ENCODE measurements at regions not wholly inside any gene's neighbourhood (a gene's known extent, or its start where the extent isn't known, plus 50 kb on each side); places are given as distances from the start of the nearest gene placed in this dataset.

DNA sequence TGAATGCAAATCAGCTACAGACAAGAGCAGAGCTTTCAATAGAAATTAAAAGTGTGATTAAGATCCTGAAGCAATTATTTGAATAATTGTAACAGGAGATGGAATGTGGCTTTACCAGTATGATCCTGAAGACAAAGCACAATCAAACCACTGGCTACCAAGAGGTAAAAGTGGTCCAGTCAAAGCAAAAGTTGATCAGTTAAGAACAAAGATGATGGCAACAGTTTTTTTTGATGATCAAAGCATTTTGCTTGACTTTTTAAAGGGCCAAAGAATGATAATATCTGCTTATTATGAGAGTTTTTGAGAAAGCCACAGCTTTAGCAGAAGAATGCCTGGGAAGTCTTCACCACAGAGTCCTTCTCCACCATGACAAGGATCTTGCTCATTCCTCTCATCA is 409.2 kb downstream of the CSNK1G3 start:
- intact Hi-C loops (cut with micrococcal nuclease), result no loop called here

More for the DNA sequence above, 409.2 kb downstream of the CSNK1G3 start:
- no peak for DNase-seq (ENCODE audit: low read depth, low spot score)
- Histone ChIP-seq H3K9me3 (ENCODE audit: control insufficient read depth in 1 of 2, insufficient read depth in 1 of 2, low read depth in 1 of 2, low read length in 2 of 2) (no peaks in the 10 kb centered on the region), H3K27me3 (ENCODE audit: insufficient read depth, low read length) (no peaks in the 10 kb centered on the region), H3K79me2 (ENCODE audit: insufficient read depth, low read length) (no peaks in the 10 kb centered on the region), H3K27ac (ENCODE audit: low read depth, low read length) (no peak overlapping the region), H3K9me2 (ENCODE audit: insufficient read depth) (no peaks in the 10 kb centered on the region), H3K9ac (ENCODE audit: low read length) (no peak overlapping the region), H3K4me3 (replicated peaks in 1 of 2; ENCODE audit: low read depth in 1 of 2, low read length in 2 of 2) (no peak overlapping the region), H3K4me2 (ENCODE audit: low read length) (no peak overlapping the region), H3K36me3 (ENCODE audit: control insufficient read depth in 1 of 2, insufficient read depth in 2 of 2, low read length in 2 of 2) (no peaks in the 10 kb centered on the region), H4K20me1 (ENCODE audit: insufficient read depth) (no peaks in the 10 kb centered on the region), H2AFZ (ENCODE audit: low read depth, low read length, poor library complexity, severe bottlenecking) (no peak overlapping the region), H3K4me1 (ENCODE audit: control insufficient read depth in 1 of 2, insufficient read depth in 2 of 2, low read length in 2 of 2) (peaks cover 3 to 18% of the 10 kb centered on the region in 2 experiments; a peak in 3 of 4 replicates)
- POLR2A ChIA-PET, result no interaction called here
- BruUV-seq (replicated peaks), result no TSS peak
- TF ChIP-seq SRF (IDR thresholded peaks at IDR 0.05; ENCODE audit: low read depth), result no peak
- no peak for TF ChIP-seq RAD21 (IDR thresholded peaks at IDR 0.05; ENCODE audit: low read depth)
- no peak for TF ChIP-seq EGR1 (IDR thresholded peaks at IDR 0.05; ENCODE audit: low read depth)
- TF ChIP-seq ZFX (IDR thresholded peaks at IDR 0.05), result no peak
- TF ChIP-seq CBX3 (IDR thresholded peaks at IDR 0.05; ENCODE audit: low read depth), result no peak
- TF ChIP-seq, protein P1, sequence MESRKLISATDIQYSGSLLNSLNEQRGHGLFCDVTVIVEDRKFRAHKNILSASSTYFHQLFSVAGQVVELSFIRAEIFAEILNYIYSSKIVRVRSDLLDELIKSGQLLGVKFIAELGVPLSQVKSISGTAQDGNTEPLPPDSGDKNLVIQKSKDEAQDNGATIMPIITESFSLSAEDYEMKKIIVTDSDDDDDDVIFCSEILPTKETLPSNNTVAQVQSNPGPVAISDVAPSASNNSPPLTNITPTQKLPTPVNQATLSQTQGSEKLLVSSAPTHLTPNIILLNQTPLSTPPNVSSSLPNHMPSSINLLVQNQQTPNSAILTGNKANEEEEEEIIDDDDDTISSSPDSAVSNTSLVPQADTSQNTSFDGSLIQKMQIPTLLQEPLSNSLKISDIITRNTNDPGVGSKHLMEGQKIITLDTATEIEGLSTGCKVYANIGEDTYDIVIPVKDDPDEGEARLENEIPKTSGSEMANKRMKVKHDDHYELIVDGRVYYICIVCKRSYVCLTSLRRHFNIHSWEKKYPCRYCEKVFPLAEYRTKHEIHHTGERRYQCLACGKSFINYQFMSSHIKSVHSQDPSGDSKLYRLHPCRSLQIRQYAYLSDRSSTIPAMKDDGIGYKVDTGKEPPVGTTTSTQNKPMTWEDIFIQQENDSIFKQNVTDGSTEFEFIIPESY (IDR thresholded peaks at IDR 0.05; ENCODE audit: extremely low read depth, insufficient replicate concordance, low read length), result no peak
- TF ChIP-seq EZH2 (IDR thresholded peaks at IDR 0.05), result no peak
- no peak for TF ChIP-seq YY1 (IDR thresholded peaks at IDR 0.05; ENCODE audit: extremely low read depth, insufficient replicate concordance, low read depth, low read length)
- no peak for TF ChIP-seq ZNF274 (IDR thresholded peaks at IDR 0.05; ENCODE audit: low read depth, low read length)
- no peak for TF ChIP-seq ATF3 (IDR thresholded peaks at IDR 0.05)
- TF ChIP-seq JUND (IDR thresholded peaks at IDR 0.05), result no peak
- TF ChIP-seq ELF1 (IDR thresholded peaks at IDR 0.05; ENCODE audit: borderline replicate concordance, low read depth), result no peak
- TF ChIP-seq POLR2AphosphoS5 (IDR thresholded peaks at IDR 0.05; ENCODE audit: low read depth, low read length), result no peak
- no peak for TF ChIP-seq CTCF (IDR thresholded peaks at IDR 0.05 in 2 of 3, conservative IDR thresholded peaks at IDR 0.05 in 1 of 3; ENCODE audit: borderline replicate concordance in 1 of 3, insufficient read depth in 1 of 3, low read depth in 2 of 3, low read length in 2 of 3)
- no peak for TF ChIP-seq SP1 (IDR thresholded peaks at IDR 0.05; ENCODE audit: low read depth)
- TF ChIP-seq, protein P2, sequence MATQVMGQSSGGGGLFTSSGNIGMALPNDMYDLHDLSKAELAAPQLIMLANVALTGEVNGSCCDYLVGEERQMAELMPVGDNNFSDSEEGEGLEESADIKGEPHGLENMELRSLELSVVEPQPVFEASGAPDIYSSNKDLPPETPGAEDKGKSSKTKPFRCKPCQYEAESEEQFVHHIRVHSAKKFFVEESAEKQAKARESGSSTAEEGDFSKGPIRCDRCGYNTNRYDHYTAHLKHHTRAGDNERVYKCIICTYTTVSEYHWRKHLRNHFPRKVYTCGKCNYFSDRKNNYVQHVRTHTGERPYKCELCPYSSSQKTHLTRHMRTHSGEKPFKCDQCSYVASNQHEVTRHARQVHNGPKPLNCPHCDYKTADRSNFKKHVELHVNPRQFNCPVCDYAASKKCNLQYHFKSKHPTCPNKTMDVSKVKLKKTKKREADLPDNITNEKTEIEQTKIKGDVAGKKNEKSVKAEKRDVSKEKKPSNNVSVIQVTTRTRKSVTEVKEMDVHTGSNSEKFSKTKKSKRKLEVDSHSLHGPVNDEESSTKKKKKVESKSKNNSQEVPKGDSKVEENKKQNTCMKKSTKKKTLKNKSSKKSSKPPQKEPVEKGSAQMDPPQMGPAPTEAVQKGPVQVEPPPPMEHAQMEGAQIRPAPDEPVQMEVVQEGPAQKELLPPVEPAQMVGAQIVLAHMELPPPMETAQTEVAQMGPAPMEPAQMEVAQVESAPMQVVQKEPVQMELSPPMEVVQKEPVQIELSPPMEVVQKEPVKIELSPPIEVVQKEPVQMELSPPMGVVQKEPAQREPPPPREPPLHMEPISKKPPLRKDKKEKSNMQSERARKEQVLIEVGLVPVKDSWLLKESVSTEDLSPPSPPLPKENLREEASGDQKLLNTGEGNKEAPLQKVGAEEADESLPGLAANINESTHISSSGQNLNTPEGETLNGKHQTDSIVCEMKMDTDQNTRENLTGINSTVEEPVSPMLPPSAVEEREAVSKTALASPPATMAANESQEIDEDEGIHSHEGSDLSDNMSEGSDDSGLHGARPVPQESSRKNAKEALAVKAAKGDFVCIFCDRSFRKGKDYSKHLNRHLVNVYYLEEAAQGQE (IDR thresholded peaks at IDR 0.05; ENCODE audit: low read depth), result no peak
- TF ChIP-seq CEBPB (IDR thresholded peaks at IDR 0.05; ENCODE audit: low read depth), result no peak
- ATAC-seq, result no peak
- RAD21 ChIA-PET (ENCODE audit: low non-redundant PET in 1 of 2, low total read pairs in 2 of 2, uncharacterized antibody in 2 of 2, unreplicated experiment in 2 of 2), result no interaction called here
- CTCF ChIA-PET, result no interaction called here

Measured in HCT116 (cell line).